ENCODE measurements at regions not wholly inside any gene's neighbourhood (a gene's known extent, or its start where the extent isn't known, plus 50 kb on each side); places are given as distances from the start of the nearest gene placed in this dataset.

GRCh38 chr7:10474048-10474447, 499.6 kb upstream of the PHF14 start:
- Histone ChIP-seq H3K36me3 (ENCODE audit: low read length) (no peaks in the 10 kb centered on the region), H3K9ac (ENCODE audit: low read length) (no peak overlapping the region), H3K79me2 (ENCODE audit: insufficient read depth, low read length) (no peaks in the 10 kb centered on the region), H3K27ac (ENCODE audit: low read depth, low read length) (no peak overlapping the region), H3K4me2 (ENCODE audit: low read depth, low read length, poor library complexity, severe bottlenecking) (no peak overlapping the region), H3F3A (ENCODE audit: insufficient read depth) (no peaks in the 10 kb centered on the region), H3K27me3 (ENCODE audit: low read length) (no peaks in the 10 kb centered on the region), H2AFZ (ENCODE audit: low read depth, low read length, severe bottlenecking) (no peak overlapping the region), H3K4me3 (ENCODE audit: insufficient read depth, low read length, poor library complexity, severe bottlenecking) (no peak overlapping the region), H4K20me1 (ENCODE audit: low read depth, low read length) (no peaks in the 10 kb centered on the region), H3K9me3 (ENCODE audit: insufficient read depth, low read length) (no peaks in the 10 kb centered on the region), H3K9me2 (replicated peaks; ENCODE audit: insufficient read depth, low read length) (no peaks in the 10 kb centered on the region)
- TF ChIP-seq, protein P1, sequence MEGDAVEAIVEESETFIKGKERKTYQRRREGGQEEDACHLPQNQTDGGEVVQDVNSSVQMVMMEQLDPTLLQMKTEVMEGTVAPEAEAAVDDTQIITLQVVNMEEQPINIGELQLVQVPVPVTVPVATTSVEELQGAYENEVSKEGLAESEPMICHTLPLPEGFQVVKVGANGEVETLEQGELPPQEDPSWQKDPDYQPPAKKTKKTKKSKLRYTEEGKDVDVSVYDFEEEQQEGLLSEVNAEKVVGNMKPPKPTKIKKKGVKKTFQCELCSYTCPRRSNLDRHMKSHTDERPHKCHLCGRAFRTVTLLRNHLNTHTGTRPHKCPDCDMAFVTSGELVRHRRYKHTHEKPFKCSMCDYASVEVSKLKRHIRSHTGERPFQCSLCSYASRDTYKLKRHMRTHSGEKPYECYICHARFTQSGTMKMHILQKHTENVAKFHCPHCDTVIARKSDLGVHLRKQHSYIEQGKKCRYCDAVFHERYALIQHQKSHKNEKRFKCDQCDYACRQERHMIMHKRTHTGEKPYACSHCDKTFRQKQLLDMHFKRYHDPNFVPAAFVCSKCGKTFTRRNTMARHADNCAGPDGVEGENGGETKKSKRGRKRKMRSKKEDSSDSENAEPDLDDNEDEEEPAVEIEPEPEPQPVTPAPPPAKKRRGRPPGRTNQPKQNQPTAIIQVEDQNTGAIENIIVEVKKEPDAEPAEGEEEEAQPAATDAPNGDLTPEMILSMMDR (IDR thresholded peaks at IDR 0.05; ENCODE audit: insufficient read depth, low read length, poor library complexity, severe bottlenecking): no peak
- no peak for TF ChIP-seq EZH2phosphoT487 (conservative IDR thresholded peaks at IDR 0.05; ENCODE audit: low read length)

DNA sequence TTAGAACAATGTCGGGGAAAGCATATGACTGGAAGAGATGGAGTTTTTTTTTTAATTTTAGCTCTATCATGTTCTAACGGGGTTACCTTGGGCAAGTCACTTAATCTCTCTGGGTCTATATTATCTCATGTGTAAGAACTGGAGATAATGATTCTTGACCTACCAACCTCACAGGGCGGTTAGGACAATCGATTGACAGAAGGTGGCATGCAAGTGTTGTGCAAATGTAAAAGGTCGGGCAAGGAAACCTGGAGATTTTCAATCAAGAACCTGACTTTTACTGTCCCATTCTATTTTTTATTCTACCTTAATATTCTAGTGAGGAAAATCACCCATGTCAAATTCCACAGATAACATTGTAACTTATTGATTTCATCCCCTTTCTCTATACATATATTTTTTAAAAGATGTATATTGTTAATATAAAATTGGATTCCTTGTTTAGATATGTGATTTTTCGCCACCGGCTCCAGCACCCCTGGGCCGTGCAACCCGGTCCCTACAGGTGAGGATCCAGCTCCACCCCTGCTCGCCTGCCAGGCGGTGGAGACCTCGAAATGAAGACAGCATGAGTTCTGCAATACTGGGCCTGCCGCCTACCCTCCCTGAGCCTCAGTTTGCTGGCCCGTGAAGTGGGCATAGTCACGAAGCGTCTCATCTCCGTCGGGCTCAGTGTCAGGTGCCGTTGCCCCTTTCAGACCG, 497.6 kb upstream of the PHF14 start:
- Histone ChIP-seq H3K9ac (ENCODE audit: low read length) (no peak overlapping the region), H3K9me3 (ENCODE audit: insufficient read depth, low read length) (no peaks in the 10 kb centered on the region), H4K20me1 (ENCODE audit: low read depth, low read length) (no peaks in the 10 kb centered on the region), H3K79me2 (ENCODE audit: insufficient read depth, low read length) (no peaks in the 10 kb centered on the region), H3K27ac (ENCODE audit: low read depth, low read length) (no peak overlapping the region), H3K36me3 (ENCODE audit: low read length) (no peaks in the 10 kb centered on the region), H3K9me2 (replicated peaks; ENCODE audit: insufficient read depth, low read length) (no peaks in the 10 kb centered on the region), H3F3A (ENCODE audit: insufficient read depth) (no peaks in the 10 kb centered on the region), H3K4me2 (ENCODE audit: low read depth, low read length, poor library complexity, severe bottlenecking) (no peak overlapping the region), H3K27me3 (ENCODE audit: low read length) (no peaks in the 10 kb centered on the region), H3K4me3 (ENCODE audit: insufficient read depth, low read length, poor library complexity, severe bottlenecking) (no peak overlapping the region), H2AFZ (ENCODE audit: low read depth, low read length, severe bottlenecking) (no peak overlapping the region)
- TF ChIP-seq, protein P1 (IDR thresholded peaks at IDR 0.05; ENCODE audit: insufficient read depth, low read length, poor library complexity, severe bottlenecking): no peak
- TF ChIP-seq EZH2phosphoT487 (conservative IDR thresholded peaks at IDR 0.05; ENCODE audit: low read length): no peak

- Histone ChIP-seq H3K4me2 (ENCODE audit: low read depth, low read length, poor library complexity, severe bottlenecking) (no peak overlapping the region), H3K4me3 (ENCODE audit: insufficient read depth, low read length, poor library complexity, severe bottlenecking) (no peak overlapping the region), H3K27me3 (ENCODE audit: low read length) (no peaks in the 10 kb centered on the region), H3K27ac (ENCODE audit: low read depth, low read length) (no peak overlapping the region), H3K9me2 (replicated peaks; ENCODE audit: insufficient read depth, low read length) (no peaks in the 10 kb centered on the region), H3K36me3 (ENCODE audit: low read length) (no peaks in the 10 kb centered on the region), H3F3A (ENCODE audit: insufficient read depth) (no peaks in the 10 kb centered on the region), H4K20me1 (ENCODE audit: low read depth, low read length) (no peaks in the 10 kb centered on the region), H3K9me3 (ENCODE audit: insufficient read depth, low read length) (no peaks in the 10 kb centered on the region), H3K9ac (ENCODE audit: low read length) (no peak overlapping the region), H3K79me2 (ENCODE audit: insufficient read depth, low read length) (no peaks in the 10 kb centered on the region), H2AFZ (ENCODE audit: low read depth, low read length, severe bottlenecking) (no peak overlapping the region)
- TF ChIP-seq, protein P1 (IDR thresholded peaks at IDR 0.05; ENCODE audit: insufficient read depth, low read length, poor library complexity, severe bottlenecking): no peak
- TF ChIP-seq EZH2phosphoT487 (conservative IDR thresholded peaks at IDR 0.05; ENCODE audit: low read length): no peak
Observed at GRCh38 chr7:10476642-10477041, 497.0 kb upstream of the PHF14 start.
